HFF-Myc (cell line): ENCODE measurements at regions not wholly inside any gene's neighbourhood (a gene's known extent, or its start where the extent isn't known, plus 50 kb on each side); places are given as distances from the start of the nearest gene placed in this dataset.

ENCODE experiments used
- DNase-seq: peaks from one replicate; pipeline ENCODE4 v3.0.0-alpha.2; 2011; ENCODE audit warnings: low read depth; ENCODE audit errors: extremely low read depth
- H3K4me3 ChIP-seq: replicated peaks from 2 replicates; pipeline ENCODE4 v1.5.1; 2011; ENCODE audit warnings: low read depth, mild to moderate bottlenecking, control low read depth, low read length
- CTCF ChIP-seq: IDR thresholded peaks from 2 replicates; pipeline ENCODE4 v1.5.1; 2012; ENCODE audit warnings: mild to moderate bottlenecking, low read depth, low read length, control low read depth; ENCODE audit errors: missing control alignments

DNA sequence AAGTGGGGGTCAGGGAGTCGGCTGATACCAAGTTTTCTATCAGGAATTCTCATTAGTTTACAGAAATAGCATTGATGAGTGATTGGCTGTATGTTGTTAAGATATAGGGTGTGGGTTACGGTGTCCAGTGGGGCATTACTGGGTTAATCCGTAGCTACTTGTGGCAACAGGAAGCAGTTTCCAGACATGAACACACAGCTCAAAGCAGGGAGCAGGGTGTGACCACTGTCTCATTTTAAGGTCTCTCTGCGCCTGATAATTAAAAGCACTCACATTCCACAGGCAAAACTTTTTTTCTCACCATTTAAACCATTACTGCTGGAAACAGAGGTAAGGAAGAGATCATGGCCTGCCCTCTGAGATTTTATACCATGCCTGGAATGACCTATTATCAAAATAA is 114.9 kb downstream of the SIK1 start:
- no peak for DNase-seq
- no peak for TF ChIP-seq CTCF
- H3K4me3 ChIP-seq: no peak overlapping the region

DNA sequence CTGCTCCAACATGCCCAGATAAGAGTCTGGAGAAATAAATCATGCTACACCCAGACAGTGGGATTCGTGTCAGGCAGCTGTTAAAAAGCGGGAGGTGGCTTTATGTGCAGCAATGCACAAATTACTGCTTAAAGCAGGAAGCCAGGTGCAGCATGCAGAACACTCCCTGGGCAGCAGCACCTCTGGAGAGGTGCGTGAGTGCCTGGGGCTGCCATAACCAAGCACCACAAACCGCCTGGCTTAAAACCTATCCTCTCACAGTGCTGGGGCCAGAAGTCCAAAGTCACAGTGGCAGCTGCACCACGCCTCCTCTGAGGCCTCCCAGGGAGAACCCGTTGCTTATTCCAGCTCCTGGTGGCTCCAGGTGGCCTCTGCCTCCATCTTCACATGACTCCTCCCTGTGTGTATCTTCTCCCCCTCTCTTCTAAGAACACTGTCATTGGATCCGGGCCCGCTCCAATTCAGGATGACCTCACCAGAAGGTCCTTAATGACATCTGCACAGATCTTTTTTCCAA is 115.6 kb downstream of the SIK1 start:
- no peak for TF ChIP-seq CTCF
- no peak overlapping the region for H3K4me3 ChIP-seq
- DNase-seq: no peak

- TF ChIP-seq CTCF: no peak
- DNase-seq: no peak
Observed at GRCh38 chr21:43308815-43309283, 118.1 kb downstream of the SIK1 start.

DNA sequence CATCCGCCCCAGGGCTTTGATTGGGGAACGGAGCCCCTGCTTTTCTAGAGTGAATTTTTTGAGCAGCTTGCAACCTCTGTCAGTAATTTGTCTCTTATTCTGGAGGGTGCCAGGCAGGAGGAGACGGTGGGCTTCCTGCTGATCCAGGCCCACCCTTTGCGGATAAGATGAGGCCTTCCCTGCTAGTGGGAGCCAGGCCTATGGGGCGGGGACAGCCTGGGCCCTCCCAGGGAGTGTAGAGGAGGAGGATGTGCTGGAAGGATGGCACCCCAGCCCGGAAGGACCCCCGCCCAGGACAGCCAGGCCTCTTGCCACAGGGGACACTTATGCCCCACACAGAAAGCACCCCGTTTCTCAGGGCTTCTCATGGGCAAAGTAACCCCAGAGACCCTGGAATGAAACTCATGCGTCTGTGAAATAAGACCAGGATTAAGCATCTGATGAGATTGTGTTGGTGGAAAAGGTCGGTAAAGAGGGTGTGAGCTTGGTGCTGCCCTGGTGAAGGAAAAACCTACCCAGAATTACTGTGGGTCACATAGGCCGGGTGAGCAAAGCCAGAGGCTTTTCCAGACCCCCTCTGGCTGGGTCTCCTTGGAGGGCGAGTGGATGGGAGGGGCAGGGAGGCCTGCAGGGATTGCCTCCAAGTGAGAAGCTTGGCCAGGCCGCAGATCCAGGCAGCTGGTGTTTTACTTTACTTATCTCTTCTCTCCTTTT is 118.7 kb downstream of the SIK1 start:
- no peak for DNase-seq
- H3K4me3 ChIP-seq: no peak overlapping the region
- TF ChIP-seq CTCF: no peak

More at GRCh38 chr21:43308815-43309283, 118.1 kb downstream of the SIK1 start:
- no peak overlapping the region for H3K4me3 ChIP-seq

DNA sequence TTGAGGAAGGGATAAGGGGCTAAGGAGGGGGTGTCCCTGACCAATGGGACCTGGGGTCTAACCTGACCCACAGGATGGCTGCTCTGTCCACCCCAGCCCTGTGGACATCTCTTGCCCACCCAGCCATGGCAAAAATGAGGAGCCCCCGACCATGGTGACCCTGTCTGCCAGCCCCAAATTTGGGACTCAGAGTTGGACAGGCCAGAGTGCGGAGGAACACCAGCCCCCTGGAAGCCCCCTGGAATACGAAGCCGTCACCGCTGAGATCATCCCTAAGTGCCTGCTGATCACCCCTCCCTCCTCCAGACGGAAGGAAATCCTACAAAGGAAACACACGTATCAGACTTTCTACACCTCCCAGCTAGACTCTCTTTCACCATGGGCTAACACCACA is 119.3 kb downstream of the SIK1 start:
- no peak for DNase-seq
- H3K4me3 ChIP-seq: no peak overlapping the region
- no peak for TF ChIP-seq CTCF

GRCh38 chr21:43306911-43307676 is 119.8 kb downstream of the SIK1 start:
- no peak overlapping the region for H3K4me3 ChIP-seq
- DNase-seq: no peak

More at GRCh38 chr21:43306911-43307676, 119.8 kb downstream of the SIK1 start:
- no peak for TF ChIP-seq CTCF
